Esophagus squamous epithelium (tissue), 5 donors: ENCODE measurements at regions not wholly inside any gene's neighbourhood (a gene's known extent, or its start where the extent isn't known, plus 50 kb on each side); places are given as distances from the start of the nearest gene placed in this dataset.

Experiments
- DNase-seq: peaks from one replicate; lab custom pipeline; 2025; lab: John Stamatoyannopoulos, UW
- H3K27ac ChIP-seq, 4 donors: fragments of 200-600 bp; sonication (generic); one replicate each; pipeline ENCODE4 v1.5.1; 2016 to 2019; ENCODE audit warnings: mild to moderate bottlenecking in 1 of 4
- H3K27me3 ChIP-seq, 4 donors: fragments of 200-600 bp; sonication (generic); 1 replicate in 3 of 4; 2 replicates in 1 of 4; pipeline versions ENCODE4 v1.5.1 to v1.6.0; 2017 to 2021; ENCODE audit warnings: antibody characterized with exemption in 1 of 4
- H3K36me3 ChIP-seq, 3 donors: fragments of 200-600 bp; sonication (generic); one replicate each; pipeline ENCODE4 v1.5.1; 2016 to 2019
- H3K4me1 ChIP-seq, 3 donors: fragments of 200-600 bp; sonication (generic); one replicate each; pipeline ENCODE4 v1.5.1; 2017 to 2019
- H3K4me3 ChIP-seq, 4 donors: fragments of 200-600 bp; sonication (generic); 1 replicate in 3 of 4; 2 replicates in 1 of 4; pipeline ENCODE4 v1.5.1; 2016 to 2019; ENCODE audit warnings: mild to moderate bottlenecking in 2 of 4, moderate library complexity in 1 of 4
- H3K9me3 ChIP-seq, 3 donors: fragments of 200-600 bp; sonication (generic); one replicate each; pipeline ENCODE4 v1.5.1; 2016 to 2019
- POLR2A ChIP-seq, 4 donors: fragments of 450-650 bp; IDR thresholded peaks; one replicate each; pipeline ENCODE4 v1.6.1; 2017; ENCODE audit warnings: antibody characterized with exemption in 4 of 4, mild to moderate bottlenecking in 4 of 4, moderate library complexity in 3 of 4
- WGBS, 2 donors: methylation state at CpG; one replicate each; pipeline ENCODE4 v1.1.5; 2018; 5-methylcytosine and 5-hydroxymethylcytosine counted together
- intact Hi-C: fragments of 100-400 bp; cut with DNase I; formaldehyde crosslinking; loops from one replicate; pipeline ENCODE4 v1.15.0; 2022
- TF ChIP-seq, protein P1 (sequence below), 6 experiments: fragments of 450-650 bp in 4 of 6; fragments of 200-600 bp in 2 of 6; sonication (generic) in 2 of 6; IDR thresholded peaks; one replicate each; pipeline ENCODE4 v1.5.1; 2016 to 2019; ENCODE audit warnings: antibody characterized with exemption in 6 of 6, mild to moderate bottlenecking in 4 of 6, moderate library complexity in 4 of 6
- donor health status: DM: yes; HTN: yes; CAD: no.

DNA sequence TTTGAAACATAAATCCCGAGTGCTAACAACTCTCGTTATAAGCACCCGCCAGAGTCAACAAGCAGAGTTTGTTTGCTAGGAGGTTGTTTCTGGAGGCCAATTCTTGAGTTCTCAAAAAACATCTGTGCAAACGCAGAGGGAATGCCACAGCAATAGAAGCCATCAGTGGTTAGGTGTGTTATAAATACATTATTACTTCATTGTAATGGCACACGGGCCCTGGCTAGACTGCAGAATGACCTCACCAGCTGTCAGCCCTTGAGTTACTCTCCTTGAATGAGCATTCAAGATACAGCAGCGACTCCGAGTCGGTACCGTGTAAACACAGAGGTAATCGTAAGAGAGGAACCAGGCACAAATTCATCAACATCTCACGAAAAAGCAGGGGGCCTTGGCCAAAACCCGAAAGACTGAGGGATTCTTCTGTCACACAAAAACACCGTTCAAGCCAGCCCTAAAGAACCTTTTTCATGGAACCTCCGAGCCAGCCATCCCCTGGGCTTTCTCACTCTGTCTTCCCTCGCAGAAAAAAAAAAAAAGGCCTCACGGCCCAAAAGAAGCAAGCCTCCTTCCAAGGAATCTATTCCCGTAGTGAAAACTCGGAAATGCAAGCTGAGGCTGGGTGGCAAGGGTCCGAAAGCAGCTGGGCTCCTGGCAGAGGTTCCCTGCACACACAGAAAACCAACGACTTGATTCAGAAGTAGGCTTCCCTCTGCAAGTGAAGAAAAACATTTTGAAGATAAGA is 133.7 kb upstream of the MEIS1 start:
- TF ChIP-seq, protein P1, sequence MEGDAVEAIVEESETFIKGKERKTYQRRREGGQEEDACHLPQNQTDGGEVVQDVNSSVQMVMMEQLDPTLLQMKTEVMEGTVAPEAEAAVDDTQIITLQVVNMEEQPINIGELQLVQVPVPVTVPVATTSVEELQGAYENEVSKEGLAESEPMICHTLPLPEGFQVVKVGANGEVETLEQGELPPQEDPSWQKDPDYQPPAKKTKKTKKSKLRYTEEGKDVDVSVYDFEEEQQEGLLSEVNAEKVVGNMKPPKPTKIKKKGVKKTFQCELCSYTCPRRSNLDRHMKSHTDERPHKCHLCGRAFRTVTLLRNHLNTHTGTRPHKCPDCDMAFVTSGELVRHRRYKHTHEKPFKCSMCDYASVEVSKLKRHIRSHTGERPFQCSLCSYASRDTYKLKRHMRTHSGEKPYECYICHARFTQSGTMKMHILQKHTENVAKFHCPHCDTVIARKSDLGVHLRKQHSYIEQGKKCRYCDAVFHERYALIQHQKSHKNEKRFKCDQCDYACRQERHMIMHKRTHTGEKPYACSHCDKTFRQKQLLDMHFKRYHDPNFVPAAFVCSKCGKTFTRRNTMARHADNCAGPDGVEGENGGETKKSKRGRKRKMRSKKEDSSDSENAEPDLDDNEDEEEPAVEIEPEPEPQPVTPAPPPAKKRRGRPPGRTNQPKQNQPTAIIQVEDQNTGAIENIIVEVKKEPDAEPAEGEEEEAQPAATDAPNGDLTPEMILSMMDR (IDR thresholded peaks at IDR 0.05): no peak
- no peak for TF ChIP-seq POLR2A (IDR thresholded peaks at IDR 0.05)
- 63 to 77% methylated on average over 11 to 20 of the region's 20 CpGs for WGBS, 2 donors
- DNase-seq: no peak
- peak overlapping the region in 1 of 4 donors; percentile 23 for H3K4me3 ChIP-seq
- intact Hi-C loops: no loop called here
- H3K27ac ChIP-seq: no peak overlapping the region
- peaks cover 8 to 16% (median 9%) of the 10 kb centered on the region in 3 donors for H3K4me1 ChIP-seq
- no peaks in the 10 kb centered on the region for H3K9me3 ChIP-seq
- no peaks in the 10 kb centered on the region for H3K36me3 ChIP-seq
- H3K27me3 ChIP-seq: no peaks in the 10 kb centered on the region

DNA sequence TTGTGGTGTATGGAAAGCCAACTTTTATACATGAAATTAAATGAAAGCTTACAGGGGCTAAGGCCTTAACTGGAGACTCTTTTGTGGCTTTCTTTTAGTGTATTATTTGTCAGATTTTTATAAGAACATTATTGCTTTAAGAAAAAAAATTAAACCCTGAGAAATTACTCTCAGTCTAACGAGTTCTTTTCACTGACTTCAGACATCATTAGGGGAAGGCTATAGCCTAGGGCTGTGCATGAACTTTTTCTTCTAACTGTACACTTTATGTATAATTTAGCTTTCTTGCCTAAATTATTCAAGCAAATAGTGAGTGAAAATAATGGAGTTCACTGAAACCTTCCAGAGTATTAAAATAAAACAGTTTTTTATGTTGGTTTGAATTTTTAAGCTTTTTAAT is 151.1 kb upstream of the MEIS1 start:
- Histone ChIP-seq H3K4me1 (peaks cover 0 to 11% (median 0%) of the 10 kb centered on the region in 3 donors), H3K27me3 (no peaks in the 10 kb centered on the region), H3K27ac (no peak overlapping the region), H3K4me3 (no peak overlapping the region), H3K9me3 (no peaks in the 10 kb centered on the region), H3K36me3 (no peaks in the 10 kb centered on the region)
- 24 to 58% methylated on average over 1 of the region's 1 CpG for WGBS, 2 donors
- TF ChIP-seq, protein P1 (IDR thresholded peaks at IDR 0.05): no peak
- no peak for TF ChIP-seq POLR2A (IDR thresholded peaks at IDR 0.05)
- intact Hi-C loops: no loop called here
- DNase-seq: no peak

DNA sequence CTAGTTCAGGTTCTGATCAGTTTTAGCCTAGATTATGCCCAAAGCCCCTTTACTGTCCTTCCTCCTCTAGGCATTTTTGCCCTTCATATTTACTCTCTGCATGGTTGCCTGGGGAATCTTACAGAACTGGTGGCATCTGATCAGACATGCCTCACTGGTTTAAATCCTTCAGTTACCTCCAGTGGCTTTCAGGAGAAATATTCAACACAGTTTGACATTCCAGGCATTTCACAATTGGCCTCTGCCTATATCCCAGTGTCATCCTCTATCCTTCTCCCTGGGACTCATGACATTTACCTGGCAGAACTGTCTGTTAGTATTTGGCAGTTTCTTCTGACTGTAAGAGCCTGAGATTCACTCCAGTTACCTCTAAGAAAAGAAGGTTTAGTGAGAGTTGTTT is 152.9 kb upstream of the MEIS1 start:
- no peak for DNase-seq
- Histone ChIP-seq H3K4me1 (peaks cover 0 to 11% (median 0%) of the 10 kb centered on the region in 3 donors), H3K4me3 (no peak overlapping the region), H3K36me3 (no peaks in the 10 kb centered on the region), H3K9me3 (no peaks in the 10 kb centered on the region), H3K27ac (no peak overlapping the region), H3K27me3 (no peaks in the 10 kb centered on the region)
- intact Hi-C loops: no loop called here
- no peak for TF ChIP-seq POLR2A (IDR thresholded peaks at IDR 0.05)
- TF ChIP-seq, protein P1 (IDR thresholded peaks at IDR 0.05): no peak

DNA sequence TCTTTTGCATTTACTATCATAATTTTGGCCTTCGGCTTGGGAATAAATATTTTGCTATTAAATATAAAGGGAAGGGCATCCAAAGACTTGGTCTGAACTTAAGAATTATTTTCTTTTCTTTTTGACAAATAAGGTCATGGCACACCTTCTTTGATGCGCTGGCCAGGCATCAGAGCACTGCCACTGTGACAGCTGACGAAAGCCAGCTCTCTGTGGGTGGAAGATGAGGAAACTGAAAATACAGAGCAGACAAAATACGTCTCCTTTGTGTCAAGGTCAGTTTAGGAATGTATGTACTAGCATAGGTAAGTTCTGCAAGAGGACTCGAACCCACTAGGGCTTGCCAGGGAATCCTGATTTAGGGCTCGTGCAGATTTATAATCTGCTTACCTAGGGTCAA is 155.9 kb upstream of the MEIS1 start:
- no peak overlapping the region for H3K4me3 ChIP-seq
- no peak overlapping the region for H3K27ac ChIP-seq
- no peak for DNase-seq
- H3K36me3 ChIP-seq: no peaks in the 10 kb centered on the region
- TF ChIP-seq, protein P1 (IDR thresholded peaks at IDR 0.05): no peak
- no peak for TF ChIP-seq POLR2A (IDR thresholded peaks at IDR 0.05)
- 81 to 93% methylated on average over 6 of the region's 6 CpGs for WGBS, 2 donors
- no peaks in the 10 kb centered on the region for H3K27me3 ChIP-seq
- intact Hi-C loops: no loop called here
- no peaks in the 10 kb centered on the region for H3K9me3 ChIP-seq
- H3K4me1 ChIP-seq: peaks cover 0 to 11% (median 0%) of the 10 kb centered on the region in 3 donors

DNA sequence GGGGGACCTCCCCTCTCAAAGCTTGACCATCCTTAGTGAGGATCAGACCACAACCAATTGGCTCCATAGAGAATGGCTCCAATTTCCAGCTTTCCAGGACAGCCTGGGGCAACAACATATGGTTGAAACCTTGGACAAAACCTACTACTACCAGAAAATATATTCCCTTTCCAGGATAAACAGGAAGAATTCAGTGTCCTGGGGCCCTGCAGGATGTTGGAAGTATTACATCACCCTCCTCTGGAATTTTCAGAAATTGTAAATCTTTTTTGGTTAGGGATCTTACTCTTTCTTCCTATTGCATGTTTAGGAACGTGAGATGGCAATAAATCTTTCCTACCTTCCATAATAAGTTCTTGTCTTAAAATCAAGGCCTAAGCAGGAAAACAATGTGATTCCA is 158.9 kb upstream of the MEIS1 start:
- no peaks in the 10 kb centered on the region for H3K27me3 ChIP-seq

More for the DNA sequence above, 158.9 kb upstream of the MEIS1 start:
- no peaks in the 10 kb centered on the region for H3K9me3 ChIP-seq
- intact Hi-C loops: no loop called here
- 63 to 83% methylated on average over 1 of the region's 1 CpG for WGBS, 2 donors
- no peaks in the 10 kb centered on the region for H3K36me3 ChIP-seq
- no peak for TF ChIP-seq POLR2A (IDR thresholded peaks at IDR 0.05)
- TF ChIP-seq, protein P1 (IDR thresholded peaks at IDR 0.05): peak in 1 of 6 experiments; percentile 18
- DNase-seq: no peak
- no peak overlapping the region for H3K4me3 ChIP-seq
- H3K4me1 ChIP-seq: peaks cover 0 to 7% (median 0%) of the 10 kb centered on the region in 3 donors
- no peak overlapping the region for H3K27ac ChIP-seq
